HG02981 (cell line): ENCODE measurements at regions not wholly inside any gene's neighbourhood (a gene's known extent, or its start where the extent isn't known, plus 50 kb on each side); places are given as distances from the start of the nearest gene placed in this dataset.

ENCODE experiments used
- ATAC-seq: cut with Tn5 transposase; IDR thresholded peaks from one replicate; pipeline ENCODE4 v1.9.1; 2021; ENCODE audit warnings: mild to moderate bottlenecking, moderate library complexity; ENCODE audit not compliant: unreplicated experiment

DNA sequence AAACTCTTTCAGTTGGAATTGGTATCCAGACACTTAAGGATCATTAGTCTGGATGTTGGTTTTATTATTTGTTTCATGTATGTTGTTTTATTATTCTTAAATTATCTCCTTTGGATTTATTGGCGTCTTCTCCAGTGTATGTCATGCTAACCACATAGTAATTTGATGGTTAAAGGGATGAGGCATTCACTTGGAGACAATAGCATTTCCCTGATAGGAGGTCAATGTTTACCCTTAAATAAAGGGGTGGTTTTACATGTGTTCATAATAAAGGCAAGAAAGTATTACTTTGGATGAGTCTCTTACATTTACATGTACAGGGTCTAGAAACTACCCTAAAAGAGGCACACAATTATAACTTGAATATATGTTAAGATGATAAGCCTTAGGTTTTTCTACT lies 51.2 kb upstream of the RNF144B start:
- ATAC-seq, result no peak

- no peak for ATAC-seq
These were observed 52.9 kb upstream of the RNF144B start for GRCh38 chr6:18334251-18334650.

GRCh38 chr6:18330548-18331081 lies 56.5 kb upstream of the RNF144B start:
- ATAC-seq, result peak; percentile 43

- no peak for ATAC-seq
These were observed 57.4 kb upstream of the RNF144B start for GRCh38 chr6:18329776-18330175.

- ATAC-seq, result no peak
These were observed 58.6 kb upstream of the RNF144B start for GRCh38 chr6:18328540-18328939.

- no peak for ATAC-seq
These were observed 59.1 kb upstream of the RNF144B start for GRCh38 chr6:18328070-18328469.

GRCh38 chr6:18327626-18328025 lies 59.5 kb upstream of the RNF144B start:
- ATAC-seq, result no peak

DNA sequence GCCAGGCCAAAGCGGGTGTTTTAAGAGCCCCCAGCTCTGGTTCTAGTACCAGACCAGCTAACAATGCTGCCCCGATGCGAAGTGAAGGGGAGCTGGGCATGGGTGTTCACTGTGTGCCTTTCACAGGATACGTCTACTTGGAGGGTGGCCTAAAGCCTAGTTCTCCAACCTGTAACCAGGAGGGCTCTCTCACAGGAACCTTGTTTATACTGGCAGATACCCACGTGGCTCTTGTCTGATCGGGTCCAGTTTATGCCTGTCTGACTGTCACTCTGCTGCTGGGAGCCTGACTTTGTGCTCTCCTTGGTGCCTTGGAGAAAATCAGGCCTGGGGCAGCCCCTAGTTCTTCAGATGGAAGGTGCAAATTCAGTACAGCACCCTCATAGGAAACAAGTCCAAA lies 60.2 kb upstream of the RNF144B start:
- no peak for ATAC-seq

GRCh38 chr6:18326001-18326400 lies 61.1 kb upstream of the RNF144B start:
- no peak for ATAC-seq

- no peak for ATAC-seq
These were observed 60.3 kb upstream of the DEK start for GRCh38 chr6:18324706-18325042.

DNA sequence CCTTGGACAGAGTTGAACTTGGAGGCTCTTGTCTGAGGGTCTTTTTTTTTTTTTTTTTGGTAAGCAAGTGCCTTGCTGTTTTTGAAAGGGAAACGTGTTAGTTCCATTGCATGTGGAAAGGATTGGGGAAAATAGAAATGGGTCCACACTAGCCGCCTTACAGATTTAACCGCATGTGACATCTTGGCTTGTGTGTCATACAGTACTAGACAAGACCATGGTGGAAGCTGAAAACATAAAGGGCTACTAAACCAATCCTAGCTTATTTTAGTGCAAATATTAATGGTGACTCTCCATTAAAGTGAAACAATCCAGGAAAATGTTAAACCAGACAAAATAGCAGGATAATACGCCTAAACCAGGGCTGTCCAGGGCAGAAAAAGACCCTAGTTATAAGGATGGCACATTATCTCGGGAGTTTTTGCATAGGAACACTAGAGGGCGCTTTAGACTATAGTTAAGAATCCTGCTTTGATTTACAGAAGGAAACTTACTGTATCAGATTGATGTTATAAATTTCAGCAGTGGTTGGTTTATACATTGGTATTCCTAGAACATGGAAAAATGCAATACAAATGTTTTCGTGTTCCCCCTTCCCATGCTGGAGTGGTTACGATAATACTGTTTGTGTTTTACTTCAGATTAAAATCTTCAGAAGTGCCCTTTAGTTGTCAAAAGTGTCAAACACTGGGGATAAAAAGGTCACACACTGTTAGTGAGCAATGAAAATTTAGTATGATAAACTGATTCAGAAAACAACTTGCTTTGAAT lies 59.8 kb upstream of the DEK start:
- ATAC-seq, result peak; percentile 67

GRCh38 chr6:18317850-18318249 lies 53.5 kb upstream of the DEK start:
- no peak for ATAC-seq

DNA sequence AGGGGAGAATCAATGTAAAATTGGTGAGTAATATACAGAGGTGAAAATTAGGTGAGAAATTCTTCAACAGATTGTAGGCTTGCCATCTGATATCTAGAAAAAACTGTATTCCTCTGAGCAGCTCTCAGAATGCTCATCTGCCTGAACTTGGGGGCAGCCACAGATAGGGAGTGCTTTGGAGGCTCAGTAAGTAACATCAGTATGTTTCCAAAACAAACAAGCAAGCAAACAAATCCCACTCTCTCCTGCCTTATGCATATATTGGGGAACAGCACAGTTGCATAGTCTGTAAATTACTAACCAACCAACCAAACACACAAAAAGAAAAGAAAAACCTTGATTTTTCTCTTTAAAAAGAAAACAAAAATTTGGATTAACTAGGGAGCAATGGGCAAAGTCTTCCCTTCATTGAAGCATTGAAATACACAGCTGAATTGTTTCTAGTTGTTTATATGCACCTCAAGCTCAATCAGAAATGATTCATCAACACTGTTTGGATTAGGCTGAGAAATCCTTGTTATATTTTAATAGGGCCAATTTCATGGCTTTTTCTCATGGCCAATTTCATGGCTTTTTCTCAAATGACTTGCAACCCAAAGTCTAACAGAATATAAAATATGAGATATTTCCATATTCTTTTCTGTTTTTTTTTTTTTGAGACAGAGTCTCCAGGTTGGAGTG lies 50.1 kb upstream of the DEK start:
- no peak for ATAC-seq
